ENCODE measurements at regions not wholly inside any gene's neighbourhood (a gene's known extent, or its start where the extent isn't known, plus 50 kb on each side); places are given as distances from the start of the nearest gene placed in this dataset.

GRCh38 chr20:12337601-12338000 lies 419.9 kb downstream of the BTBD3 start:
- no peak overlapping the region for H3K27ac Mint-ChIP-seq
- intact Hi-C loops (cut with micrococcal nuclease) = no loop called here
- H3K79me2 ChIP-seq (ENCODE audit: insufficient read depth, low read length) = no peaks in the 10 kb centered on the region
- no peaks in the 10 kb centered on the region for H3K36me3 ChIP-seq (replicated peaks in 1 of 2; ENCODE audit: control insufficient read depth in 1 of 2, insufficient read depth in 2 of 2, low read length in 2 of 2)
- H3K4me2 ChIP-seq (replicated peaks; ENCODE audit: extremely low read depth, low read length, poor library complexity, severe bottlenecking) = no peak overlapping the region
- peaks cover 0 to 2% (median 2%) of the 10 kb centered on the region in 3 donors for H3K27me3 Mint-ChIP-seq (ENCODE audit: low read depth in 3 of 3)
- H3K27me3 ChIP-seq (ENCODE audit: control insufficient read depth in 2 of 2, insufficient read depth in 2 of 2, low read length in 2 of 2) = no peaks in the 10 kb centered on the region
- WGBS (ENCODE audit: insufficient coverage) = no CpG with 5 or more reads among the region's 3 CpGs
- no peaks in the 10 kb centered on the region for H3K4me1 ChIP-seq (ENCODE audit: control insufficient read depth in 1 of 2, insufficient read depth in 2 of 2, low read length in 2 of 2)
- H3K36me3 Mint-ChIP-seq = no peaks in the 10 kb centered on the region
- peaks cover 4 to 15% (median 10%) of the 10 kb centered on the region in 7 donors for H3K9me3 Mint-ChIP-seq
- H2AFZ ChIP-seq (ENCODE audit: insufficient read depth, low read depth, low read length, poor library complexity, severe bottlenecking) = no peak overlapping the region
- DNase-seq = no peak
- no peak overlapping the region for H3K27ac ChIP-seq (ENCODE audit: low read depth in 1 of 2, low read length in 2 of 2)
- H3K9me3 ChIP-seq (replicated peaks in 1 of 2; ENCODE audit: control insufficient read depth in 1 of 2, insufficient read depth in 1 of 2, low read length in 2 of 2) = no peaks in the 10 kb centered on the region
- no peaks in the 10 kb centered on the region for H3K4me1 Mint-ChIP-seq
- no peak for TF ChIP-seq CTCF (IDR thresholded peaks at IDR 0.05)
- H3K9ac ChIP-seq (ENCODE audit: insufficient read depth, low read length, poor library complexity, severe bottlenecking) = no peak overlapping the region
- no peak overlapping the region for H3K4me3 ChIP-seq (replicated peaks in 1 of 3; ENCODE audit: low read depth in 2 of 3, low read length in 3 of 3)
- no peak overlapping the region for H3K4me3 Mint-ChIP-seq
- H4K20me1 ChIP-seq (ENCODE audit: insufficient read depth, low read length) = no peaks in the 10 kb centered on the region

- Histone ChIP-seq H3K27me3 (ENCODE audit: control insufficient read depth in 2 of 2, insufficient read depth in 2 of 2, low read length in 2 of 2) (no peaks in the 10 kb centered on the region), H2AFZ (ENCODE audit: insufficient read depth, low read depth, low read length, poor library complexity, severe bottlenecking) (no peak overlapping the region), H3K36me3 (replicated peaks in 1 of 2; ENCODE audit: control insufficient read depth in 1 of 2, insufficient read depth in 2 of 2, low read length in 2 of 2) (no peaks in the 10 kb centered on the region), H3K9ac (ENCODE audit: insufficient read depth, low read length, poor library complexity, severe bottlenecking) (no peak overlapping the region), H3K4me2 (replicated peaks; ENCODE audit: extremely low read depth, low read length, poor library complexity, severe bottlenecking) (no peak overlapping the region), H3K79me2 (ENCODE audit: insufficient read depth, low read length) (no peaks in the 10 kb centered on the region), H3K9me3 (replicated peaks in 1 of 2; ENCODE audit: control insufficient read depth in 1 of 2, insufficient read depth in 1 of 2, low read length in 2 of 2) (no peaks in the 10 kb centered on the region), H3K4me3 (replicated peaks in 1 of 3; ENCODE audit: low read depth in 2 of 3, low read length in 3 of 3) (no peak overlapping the region), H3K4me1 (ENCODE audit: control insufficient read depth in 1 of 2, insufficient read depth in 2 of 2, low read length in 2 of 2) (no peaks in the 10 kb centered on the region), H3K27ac (ENCODE audit: low read depth in 1 of 2, low read length in 2 of 2) (no peak overlapping the region), H4K20me1 (ENCODE audit: insufficient read depth, low read length) (no peaks in the 10 kb centered on the region)
- peaks cover 4 to 12% (median 9%) of the 10 kb centered on the region in 7 donors for H3K9me3 Mint-ChIP-seq
- no peaks in the 10 kb centered on the region for H3K4me1 Mint-ChIP-seq
- H3K36me3 Mint-ChIP-seq = no peaks in the 10 kb centered on the region
- WGBS (ENCODE audit: insufficient coverage) = no CpG with 5 or more reads among the region's 2 CpGs
- no peak overlapping the region for H3K4me3 Mint-ChIP-seq
- no peak overlapping the region for H3K27ac Mint-ChIP-seq
- intact Hi-C loops (cut with micrococcal nuclease) = no loop called here
- peaks cover 0 to 2% (median 0%) of the 10 kb centered on the region in 3 donors for H3K27me3 Mint-ChIP-seq (ENCODE audit: low read depth in 3 of 3)
- DNase-seq = no peak
- no peak for TF ChIP-seq CTCF (IDR thresholded peaks at IDR 0.05)
Measured at GRCh38 chr20:12345978-12346377, 428.3 kb downstream of the BTBD3 start.

Data from CD14-positive monocyte (primary cell).